WTC11 (cell line): ENCODE measurements at regions not wholly inside any gene's neighbourhood (a gene's known extent, or its start where the extent isn't known, plus 50 kb on each side); places are given as distances from the start of the nearest gene placed in this dataset.
"Not testable (repeated sequence)": the region's sequence is repeated elsewhere in the genome, so short reads cannot be mapped to it uniquely, and the experiment has no call there.

Experiments
- ATAC-seq: fragments of 200-7000 bp; cut with Tn5 transposase; 2 replicates; pipeline ENCODE4 v1.10.0; 2021; ENCODE audit warnings: mild to moderate bottlenecking, moderate library complexity
- CTCF ChIA-PET: fragments of 300-600 bp; sonication (Branson Sonifier 250); formaldehyde crosslinking; loops from one replicate; lab custom pipeline; 2021; ENCODE audit warnings: antibody characterized with exemption; lab: Charles Lee
- POLR2A ChIA-PET: fragments of 350-600 bp; sonication (Branson Sonifier 250); formaldehyde crosslinking; loops from one replicate; lab custom pipeline; 2021; ENCODE audit warnings: antibody characterized with exemption; lab: Charles Lee
- DNase-seq: peaks from one replicate; pipeline ENCODE4 v3.0.0; 2021; ENCODE audit warnings: low spot score
- H3K27ac Mint-ChIP-seq: 2 replicates; pipeline ENCODE4 v1.8.0; 2021; ENCODE audit warnings: mixed read lengths
- H3K27me3 Mint-ChIP-seq: 2 replicates; pipeline ENCODE4 v1.8.0; 2021; ENCODE audit warnings: low read depth, mild to moderate bottlenecking, moderate library complexity, mixed read lengths
- H3K36me3 Mint-ChIP-seq: 2 replicates; pipeline ENCODE4 v1.8.0; 2021; ENCODE audit warnings: mixed read lengths
- H3K4me1 Mint-ChIP-seq: 2 replicates; pipeline ENCODE4 v1.8.0; 2022; ENCODE audit warnings: mixed read lengths
- H3K4me3 Mint-ChIP-seq: 2 replicates; pipeline ENCODE4 v1.8.0; 2021; ENCODE audit warnings: mild to moderate bottlenecking, moderate library complexity, mixed read lengths
- H3K9me3 Mint-ChIP-seq: 2 replicates; pipeline ENCODE4 v1.8.0; 2021; ENCODE audit warnings: mixed read lengths
- NR3C1 ChIP-seq: sonication (generic); formaldehyde crosslinking; conservative IDR thresholded peaks from 2 replicates; pipeline ENCODE4 v1.8.1; 2023; ENCODE audit warnings: low read depth, mild to moderate bottlenecking, missing genetic modification reagents
- ZNF121 ChIP-seq: sonication (generic); formaldehyde crosslinking; IDR thresholded peaks from 2 replicates; pipeline ENCODE4 v1.8.0; 2023; ENCODE audit warnings: missing genetic modification reagents
- ZNF138 ChIP-seq: sonication (generic); formaldehyde crosslinking; conservative IDR thresholded peaks from 2 replicates; pipeline ENCODE4 v1.8.1; 2022; ENCODE audit warnings: mild to moderate bottlenecking, moderate library complexity, missing genetic modification reagents
- ZNF423 ChIP-seq: fragments of 250-450 bp; sonication (Bioruptor Pico); IDR thresholded peaks from 2 replicates; pipeline ENCODE4 v2.1.2; 2022; ENCODE audit warnings: mild to moderate bottlenecking, moderate library complexity
- ZNF671 ChIP-seq: fragments of 250-450 bp; sonication (Bioruptor Pico); IDR thresholded peaks from 2 replicates; pipeline ENCODE4 v1.8.0; 2021; ENCODE audit warnings: mild to moderate bottlenecking
- TF ChIP-seq, protein P1 (sequence below): fragments of 250-450 bp; sonication (Bioruptor Pico); IDR thresholded peaks from 2 replicates; pipeline ENCODE4 v2.1.2; 2022; ENCODE audit warnings: mild to moderate bottlenecking, moderate library complexity
- TF ChIP-seq, protein P2 (sequence below): sonication (generic); formaldehyde crosslinking; IDR thresholded peaks from 2 replicates; pipeline ENCODE4 v1.8.0; 2023; ENCODE audit warnings: missing genetic modification reagents
- TF ChIP-seq, protein P3 (sequence below): sonication (generic); formaldehyde crosslinking; IDR thresholded peaks from 2 replicates; pipeline ENCODE4 v1.8.1; 2023; ENCODE audit warnings: mild to moderate bottlenecking, moderate library complexity, missing genetic modification reagents
- TF ChIP-seq, protein P4 (sequence below): sonication (generic); formaldehyde crosslinking; IDR thresholded peaks from 2 replicates; pipeline ENCODE4 v1.8.1; 2022; ENCODE audit warnings: low read depth, missing genetic modification reagents, borderline replicate concordance
- TF ChIP-seq, protein P5 (sequence below): sonication (generic); formaldehyde crosslinking; IDR thresholded peaks from 2 replicates; pipeline ENCODE4 v1.8.0; 2022; ENCODE audit warnings: mild to moderate bottlenecking, missing genetic modification reagents
- TF ChIP-seq, protein P6 (sequence below): sonication (generic); formaldehyde crosslinking; IDR thresholded peaks from 2 replicates; pipeline ENCODE4 v1.8.1; 2022; ENCODE audit warnings: missing genetic modification reagents, borderline replicate concordance
- TF ChIP-seq, protein P7 (sequence below): sonication (generic); formaldehyde crosslinking; IDR thresholded peaks from 2 replicates; pipeline ENCODE4 v1.8.0; 2022; ENCODE audit warnings: mild to moderate bottlenecking, missing genetic modification reagents

DNA sequence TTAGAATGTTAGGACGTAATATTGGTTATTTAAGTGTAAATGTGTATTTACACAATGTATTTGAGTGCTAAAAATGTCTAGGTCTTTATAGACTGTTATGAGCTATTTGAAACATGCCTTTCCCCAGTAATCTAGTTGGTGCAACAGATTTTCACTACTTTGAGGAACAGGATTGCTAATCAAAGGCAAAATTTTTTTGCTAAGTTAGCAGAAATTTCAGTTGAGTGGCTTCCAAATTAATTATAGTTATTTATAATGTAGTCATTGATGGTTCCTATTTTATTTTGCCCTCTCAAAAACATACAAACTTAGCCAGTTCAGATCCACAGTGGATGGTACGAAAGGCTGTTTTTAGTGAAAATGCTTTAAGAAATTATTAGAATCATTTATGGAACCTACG, 78.7 kb upstream of the LYZL2 start:
- H3K36me3 Mint-ChIP-seq: peaks cover 8% of the 10 kb centered on the region
- no peak for ATAC-seq
- TF ChIP-seq ZNF671 (CRISPR knock-in tag): no peak
- TF ChIP-seq ZNF138 (CRISPR knock-in tag): no peak
- no peak for TF ChIP-seq NR3C1
- TF ChIP-seq, protein P1, sequence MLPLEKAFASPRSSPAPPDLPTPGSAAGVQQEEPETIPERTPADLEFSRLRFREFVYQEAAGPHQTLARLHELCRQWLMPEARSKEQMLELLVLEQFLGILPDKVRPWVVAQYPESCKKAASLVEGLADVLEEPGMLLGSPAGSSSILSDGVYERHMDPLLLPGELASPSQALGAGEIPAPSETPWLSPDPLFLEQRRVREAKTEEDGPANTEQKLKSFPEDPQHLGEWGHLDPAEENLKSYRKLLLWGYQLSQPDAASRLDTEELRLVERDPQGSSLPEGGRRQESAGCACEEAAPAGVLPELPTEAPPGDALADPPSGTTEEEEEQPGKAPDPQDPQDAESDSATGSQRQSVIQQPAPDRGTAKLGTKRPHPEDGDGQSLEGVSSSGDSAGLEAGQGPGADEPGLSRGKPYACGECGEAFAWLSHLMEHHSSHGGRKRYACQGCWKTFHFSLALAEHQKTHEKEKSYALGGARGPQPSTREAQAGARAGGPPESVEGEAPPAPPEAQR (CRISPR knock-in tag): no peak
- TF ChIP-seq, protein P2, sequence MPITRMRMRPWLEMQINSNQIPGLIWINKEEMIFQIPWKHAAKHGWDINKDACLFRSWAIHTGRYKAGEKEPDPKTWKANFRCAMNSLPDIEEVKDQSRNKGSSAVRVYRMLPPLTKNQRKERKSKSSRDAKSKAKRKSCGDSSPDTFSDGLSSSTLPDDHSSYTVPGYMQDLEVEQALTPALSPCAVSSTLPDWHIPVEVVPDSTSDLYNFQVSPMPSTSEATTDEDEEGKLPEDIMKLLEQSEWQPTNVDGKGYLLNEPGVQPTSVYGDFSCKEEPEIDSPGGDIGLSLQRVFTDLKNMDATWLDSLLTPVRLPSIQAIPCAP: no peak
- TF ChIP-seq, protein P3, sequence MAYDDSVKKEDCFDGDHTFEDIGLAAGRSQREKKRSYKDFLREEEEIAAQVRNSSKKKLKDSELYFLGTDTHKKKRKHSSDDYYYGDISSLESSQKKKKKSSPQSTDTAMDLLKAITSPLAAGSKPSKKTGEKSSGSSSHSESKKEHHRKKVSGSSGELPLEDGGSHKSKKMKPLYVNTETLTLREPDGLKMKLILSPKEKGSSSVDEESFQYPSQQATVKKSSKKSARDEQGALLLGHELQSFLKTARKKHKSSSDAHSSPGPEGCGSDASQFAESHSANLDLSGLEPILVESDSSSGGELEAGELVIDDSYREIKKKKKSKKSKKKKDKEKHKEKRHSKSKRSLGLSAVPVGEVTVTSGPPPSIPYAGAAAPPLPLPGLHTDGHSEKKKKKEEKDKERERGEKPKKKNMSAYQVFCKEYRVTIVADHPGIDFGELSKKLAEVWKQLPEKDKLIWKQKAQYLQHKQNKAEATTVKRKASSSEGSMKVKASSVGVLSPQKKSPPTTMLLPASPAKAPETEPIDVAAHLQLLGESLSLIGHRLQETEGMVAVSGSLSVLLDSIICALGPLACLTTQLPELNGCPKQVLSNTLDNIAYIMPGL (CRISPR knock-in tag): no peak
- TF ChIP-seq, protein P4, sequence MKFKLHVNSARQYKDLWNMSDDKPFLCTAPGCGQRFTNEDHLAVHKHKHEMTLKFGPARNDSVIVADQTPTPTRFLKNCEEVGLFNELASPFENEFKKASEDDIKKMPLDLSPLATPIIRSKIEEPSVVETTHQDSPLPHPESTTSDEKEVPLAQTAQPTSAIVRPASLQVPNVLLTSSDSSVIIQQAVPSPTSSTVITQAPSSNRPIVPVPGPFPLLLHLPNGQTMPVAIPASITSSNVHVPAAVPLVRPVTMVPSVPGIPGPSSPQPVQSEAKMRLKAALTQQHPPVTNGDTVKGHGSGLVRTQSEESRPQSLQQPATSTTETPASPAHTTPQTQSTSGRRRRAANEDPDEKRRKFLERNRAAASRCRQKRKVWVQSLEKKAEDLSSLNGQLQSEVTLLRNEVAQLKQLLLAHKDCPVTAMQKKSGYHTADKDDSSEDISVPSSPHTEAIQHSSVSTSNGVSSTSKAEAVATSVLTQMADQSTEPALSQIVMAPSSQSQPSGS (CRISPR knock-in tag): no peak
- TF ChIP-seq, protein P5, sequence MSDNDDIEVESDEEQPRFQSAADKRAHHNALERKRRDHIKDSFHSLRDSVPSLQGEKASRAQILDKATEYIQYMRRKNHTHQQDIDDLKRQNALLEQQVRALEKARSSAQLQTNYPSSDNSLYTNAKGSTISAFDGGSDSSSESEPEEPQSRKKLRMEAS (CRISPR knock-in tag): no peak
- TF ChIP-seq ZNF423 (CRISPR knock-in tag): no peak
- TF ChIP-seq, all 79 proteins: peak for 0
- no peak overlapping the region for H3K27ac Mint-ChIP-seq
- H3K4me1 Mint-ChIP-seq: peaks cover 32% of the 10 kb centered on the region
- DNase-seq: no peak
- peaks cover 6% of the 10 kb centered on the region; the same call in 1 of the 2 replicates for H3K27me3 Mint-ChIP-seq
- no peak overlapping the region for H3K4me3 Mint-ChIP-seq
- ChIA-PET POLR2A (no interaction called here), CTCF (interaction anchor here (1.4 to 2.1 kb wide), 2 partner anchors 21 to 69 kb away, joined by 6 to 14 read pairs; no protein-coding TSS in a partner anchor)
- H3K9me3 Mint-ChIP-seq: peaks cover 4% of the 10 kb centered on the region

DNA sequence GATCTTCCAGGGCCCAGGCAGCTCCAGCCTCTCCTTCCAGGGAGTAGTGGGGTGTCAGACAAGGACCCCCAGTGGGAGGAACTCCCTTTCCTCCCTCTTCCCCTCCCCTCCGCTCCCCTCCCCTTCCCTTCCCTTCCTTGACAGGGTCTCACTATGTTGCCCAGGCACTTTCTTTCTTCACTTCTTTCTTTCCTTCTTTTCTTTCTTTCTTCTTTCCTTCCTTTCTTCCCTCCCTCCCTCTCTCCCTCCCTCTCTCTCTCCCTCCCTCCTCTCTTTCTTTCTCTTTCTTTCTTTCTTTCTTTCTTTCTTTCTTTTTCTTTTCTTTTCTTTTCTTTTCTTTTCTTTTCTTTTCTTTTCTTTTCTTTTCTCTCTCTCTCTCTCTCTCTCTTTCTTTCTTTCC, 76.6 kb upstream of the LYZL2 start:
- TF ChIP-seq, protein P6, sequence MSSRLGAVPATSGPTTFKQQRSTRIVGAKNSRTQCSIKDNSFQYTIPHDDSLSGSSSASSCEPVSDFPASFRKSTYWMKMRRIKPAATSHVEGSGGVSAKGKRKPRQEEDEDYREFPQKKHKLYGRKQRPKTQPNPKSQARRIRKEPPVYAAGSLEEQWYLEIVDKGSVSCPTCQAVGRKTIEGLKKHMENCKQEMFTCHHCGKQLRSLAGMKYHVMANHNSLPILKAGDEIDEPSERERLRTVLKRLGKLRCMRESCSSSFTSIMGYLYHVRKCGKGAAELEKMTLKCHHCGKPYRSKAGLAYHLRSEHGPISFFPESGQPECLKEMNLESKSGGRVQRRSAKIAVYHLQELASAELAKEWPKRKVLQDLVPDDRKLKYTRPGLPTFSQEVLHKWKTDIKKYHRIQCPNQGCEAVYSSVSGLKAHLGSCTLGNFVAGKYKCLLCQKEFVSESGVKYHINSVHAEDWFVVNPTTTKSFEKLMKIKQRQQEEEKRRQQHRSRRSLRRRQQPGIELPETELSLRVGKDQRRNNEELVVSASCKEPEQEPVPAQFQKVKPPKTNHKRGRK: peak; percentile 94
- POLR2A ChIA-PET, DNase-seq, ATAC-seq, H3K27ac Mint-ChIP-seq, H3K36me3 Mint-ChIP-seq, H3K27me3 Mint-ChIP-seq, H3K4me3 Mint-ChIP-seq, H3K9me3 Mint-ChIP-seq: not testable (repeated sequence)
- CTCF ChIA-PET: interaction anchor here (2.2 kb wide), 1 partner anchor 19 kb away, joined by 14 read pairs; no protein-coding TSS in a partner anchor
- peaks cover 42% of the 10 kb centered on the region for H3K4me1 Mint-ChIP-seq

DNA sequence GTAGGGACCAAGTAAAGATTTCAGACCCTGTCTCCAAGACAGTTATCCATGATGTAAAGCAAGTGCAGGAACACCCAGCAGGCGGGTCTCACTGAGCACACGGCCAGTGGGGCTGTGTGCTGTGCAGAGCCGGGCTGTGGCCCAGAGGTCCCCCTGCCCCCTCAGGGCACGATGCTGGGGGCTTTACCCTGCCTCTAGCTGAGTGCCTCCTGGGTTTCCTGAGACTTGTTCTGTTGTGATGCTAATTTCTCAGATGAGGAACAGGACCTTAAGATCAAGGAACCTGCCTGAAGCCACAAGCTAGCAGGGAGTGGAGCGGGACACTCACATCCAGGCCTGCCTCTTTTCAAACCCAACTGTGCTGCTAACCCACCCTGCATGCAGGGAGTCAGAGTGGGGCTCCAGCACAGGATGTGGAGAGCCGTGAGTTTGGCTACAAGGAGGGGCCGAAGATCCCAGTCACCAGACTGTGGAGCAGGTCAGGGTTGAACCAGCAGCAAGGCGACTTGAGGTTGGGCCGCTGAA, 76.1 kb upstream of the LYZL2 start:
- CTCF ChIA-PET: interaction anchor here (2.2 kb wide), 1 partner anchor 18 kb away, joined by 14 read pairs; no protein-coding TSS in a partner anchor
- Mint-ChIP-seq H3K27ac (no peak overlapping the region), H3K9me3 (no peaks in the 10 kb centered on the region), H3K4me3 (no peak overlapping the region), H3K27me3 (peaks cover 6% of the 10 kb centered on the region; the same call in 1 of the 2 replicates), H3K4me1 (peaks cover 44% of the 10 kb centered on the region), H3K36me3 (no peaks in the 10 kb centered on the region)
- ATAC-seq (peak; percentile 54), DNase-seq (no peak)
- TF ChIP-seq NR3C1: no peak
- TF ChIP-seq, protein P7, sequence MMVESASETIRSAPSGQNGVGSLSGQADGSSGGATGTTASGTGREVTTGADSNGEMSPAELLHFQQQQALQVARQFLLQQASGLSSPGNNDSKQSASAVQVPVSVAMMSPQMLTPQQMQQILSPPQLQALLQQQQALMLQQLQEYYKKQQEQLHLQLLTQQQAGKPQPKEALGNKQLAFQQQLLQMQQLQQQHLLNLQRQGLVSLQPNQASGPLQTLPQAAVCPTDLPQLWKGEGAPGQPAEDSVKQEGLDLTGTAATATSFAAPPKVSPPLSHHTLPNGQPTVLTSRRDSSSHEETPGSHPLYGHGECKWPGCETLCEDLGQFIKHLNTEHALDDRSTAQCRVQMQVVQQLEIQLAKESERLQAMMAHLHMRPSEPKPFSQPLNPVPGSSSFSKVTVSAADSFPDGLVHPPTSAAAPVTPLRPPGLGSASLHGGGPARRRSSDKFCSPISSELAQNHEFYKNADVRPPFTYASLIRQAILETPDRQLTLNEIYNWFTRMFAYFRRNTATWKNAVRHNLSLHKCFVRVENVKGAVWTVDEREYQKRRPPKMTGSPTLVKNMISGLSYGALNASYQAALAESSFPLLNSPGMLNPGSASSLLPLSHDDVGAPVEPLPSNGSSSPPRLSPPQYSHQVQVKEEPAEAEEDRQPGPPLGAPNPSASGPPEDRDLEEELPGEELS (CRISPR knock-in tag): no peak
- peak; percentile 47; the same call in 1 of the 2 replicates for TF ChIP-seq ZNF121
- TF ChIP-seq, protein P6: 0 out of 2 replicates have a peak, but pooled peaks have one; percentile 91
- TF ChIP-seq ZNF423 (CRISPR knock-in tag): 0 out of 2 replicates have a peak, but pooled peaks have one; percentile 18
- POLR2A ChIA-PET: no interaction called here
